ENCODE measurements at regions not wholly inside any gene's neighbourhood (a gene's known extent, or its start where the extent isn't known, plus 50 kb on each side); places are given as distances from the start of the nearest gene placed in this dataset.

DNA sequence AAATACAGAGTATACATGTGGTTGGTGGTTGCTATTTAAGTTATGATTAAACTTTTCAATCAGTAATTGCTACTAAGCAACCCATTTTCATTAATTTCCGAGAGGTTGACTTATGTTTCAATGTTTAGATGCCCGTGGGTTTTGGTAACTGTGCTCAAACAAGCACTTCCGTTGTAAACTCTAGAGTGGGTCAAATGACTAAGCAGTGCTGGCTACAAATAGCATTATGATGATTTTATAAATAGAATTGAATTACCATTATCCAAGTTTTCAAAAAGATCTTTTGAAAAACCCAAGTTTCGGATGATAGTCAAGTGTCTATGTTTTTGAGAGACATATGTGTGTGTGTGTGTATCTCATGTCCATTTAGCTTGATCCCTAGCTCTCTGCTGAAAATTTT is 2369.4 kb upstream of the ACO1 start:
- H3K36me3 ChIP-seq, result no peaks in the 10 kb centered on the region
- TF ChIP-seq, protein P1, sequence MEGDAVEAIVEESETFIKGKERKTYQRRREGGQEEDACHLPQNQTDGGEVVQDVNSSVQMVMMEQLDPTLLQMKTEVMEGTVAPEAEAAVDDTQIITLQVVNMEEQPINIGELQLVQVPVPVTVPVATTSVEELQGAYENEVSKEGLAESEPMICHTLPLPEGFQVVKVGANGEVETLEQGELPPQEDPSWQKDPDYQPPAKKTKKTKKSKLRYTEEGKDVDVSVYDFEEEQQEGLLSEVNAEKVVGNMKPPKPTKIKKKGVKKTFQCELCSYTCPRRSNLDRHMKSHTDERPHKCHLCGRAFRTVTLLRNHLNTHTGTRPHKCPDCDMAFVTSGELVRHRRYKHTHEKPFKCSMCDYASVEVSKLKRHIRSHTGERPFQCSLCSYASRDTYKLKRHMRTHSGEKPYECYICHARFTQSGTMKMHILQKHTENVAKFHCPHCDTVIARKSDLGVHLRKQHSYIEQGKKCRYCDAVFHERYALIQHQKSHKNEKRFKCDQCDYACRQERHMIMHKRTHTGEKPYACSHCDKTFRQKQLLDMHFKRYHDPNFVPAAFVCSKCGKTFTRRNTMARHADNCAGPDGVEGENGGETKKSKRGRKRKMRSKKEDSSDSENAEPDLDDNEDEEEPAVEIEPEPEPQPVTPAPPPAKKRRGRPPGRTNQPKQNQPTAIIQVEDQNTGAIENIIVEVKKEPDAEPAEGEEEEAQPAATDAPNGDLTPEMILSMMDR (IDR thresholded peaks at IDR 0.05; ENCODE audit: low read depth, low read length), result no peak
- H3K4me3 ChIP-seq (ENCODE audit: low read depth, low read length), result no peak overlapping the region
- DNase-seq, result no peak
- no peaks in the 10 kb centered on the region for H3K27me3 ChIP-seq
- H3K4me1 ChIP-seq, result no peaks in the 10 kb centered on the region
- no peaks in the 10 kb centered on the region for H3K9me3 ChIP-seq

DNA sequence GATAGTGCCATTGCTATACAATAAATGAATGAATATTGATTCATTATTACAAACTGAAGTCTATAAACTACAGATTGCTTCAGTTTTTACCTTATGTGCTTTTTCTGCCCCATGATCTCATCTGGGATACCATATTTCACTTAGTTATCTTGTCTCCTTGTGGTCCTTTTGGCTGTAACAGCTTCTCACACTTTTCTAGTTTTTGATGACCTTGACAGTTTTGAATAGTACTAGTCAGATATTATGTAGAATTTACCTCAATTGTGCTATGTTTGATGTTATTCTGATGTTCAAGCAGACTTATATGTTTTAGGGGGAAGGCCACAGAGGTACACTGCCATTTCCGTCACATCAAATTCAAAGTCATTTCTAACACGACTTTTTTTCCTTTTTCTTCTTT is 2364.3 kb upstream of the ACO1 start:
- TF ChIP-seq, protein P1 (IDR thresholded peaks at IDR 0.05; ENCODE audit: low read depth, low read length), result no peak
- no peaks in the 10 kb centered on the region for H3K4me1 ChIP-seq
- H3K27me3 ChIP-seq, result no peaks in the 10 kb centered on the region
- H3K4me3 ChIP-seq (ENCODE audit: low read depth, low read length), result no peak overlapping the region
- no peaks in the 10 kb centered on the region for H3K36me3 ChIP-seq
- H3K9me3 ChIP-seq, result no peaks in the 10 kb centered on the region
- no peak for DNase-seq

DNA sequence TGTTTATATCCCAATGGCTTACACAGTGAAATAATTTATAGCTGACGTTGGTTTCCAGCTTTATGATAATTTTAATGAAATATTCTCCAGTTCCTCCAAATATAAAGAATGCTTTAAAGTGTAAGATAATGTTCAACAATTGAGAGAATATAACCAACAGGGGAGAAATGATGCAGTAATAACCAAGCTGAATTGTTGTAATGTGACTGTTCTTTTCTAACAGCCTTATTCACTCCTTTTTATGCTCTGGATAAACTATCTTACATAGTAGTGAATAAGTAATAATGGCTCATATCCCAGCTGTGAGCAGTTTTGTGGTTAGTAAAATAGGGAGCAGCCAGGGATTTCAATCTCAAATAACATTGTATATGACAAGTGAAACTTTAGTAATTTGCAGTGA is 2348.7 kb upstream of the ACO1 start:
- Histone ChIP-seq H3K36me3 (no peaks in the 10 kb centered on the region), H3K9me3 (no peaks in the 10 kb centered on the region), H3K4me1 (peaks cover 3% of the 10 kb centered on the region; the same call in 1 of the 2 replicates), H3K4me3 (ENCODE audit: low read depth, low read length) (no peak overlapping the region), H3K27me3 (no peaks in the 10 kb centered on the region)
- TF ChIP-seq, protein P1 (IDR thresholded peaks at IDR 0.05; ENCODE audit: low read depth, low read length), result no peak
- no peak for DNase-seq

DNA sequence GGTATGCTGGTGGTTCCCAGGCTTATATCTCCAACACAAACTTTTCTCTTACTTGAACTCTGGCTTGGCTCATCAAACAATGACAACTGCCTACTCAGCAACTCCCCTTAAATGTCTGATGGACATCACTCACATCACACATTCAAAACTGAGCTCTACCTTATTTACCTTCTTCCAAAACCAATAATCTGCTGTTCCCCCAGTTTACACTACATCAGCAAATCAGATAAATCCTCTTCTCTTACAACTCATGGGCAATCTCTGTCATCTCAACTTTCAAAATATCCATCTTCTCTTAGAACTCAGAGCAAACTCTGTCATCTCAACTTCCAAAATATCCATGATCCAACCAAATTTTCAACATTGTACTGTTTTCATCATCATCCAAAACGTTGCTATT is 2347.9 kb upstream of the ACO1 start:
- Histone ChIP-seq H3K4me3 (ENCODE audit: low read depth, low read length) (no peak overlapping the region), H3K9me3 (no peaks in the 10 kb centered on the region), H3K4me1 (peaks cover 3% of the 10 kb centered on the region; the same call in 1 of the 2 replicates), H3K36me3 (no peaks in the 10 kb centered on the region), H3K27me3 (no peaks in the 10 kb centered on the region)
- TF ChIP-seq, protein P1 (IDR thresholded peaks at IDR 0.05; ENCODE audit: low read depth, low read length), result no peak
- DNase-seq, result no peak

DNA sequence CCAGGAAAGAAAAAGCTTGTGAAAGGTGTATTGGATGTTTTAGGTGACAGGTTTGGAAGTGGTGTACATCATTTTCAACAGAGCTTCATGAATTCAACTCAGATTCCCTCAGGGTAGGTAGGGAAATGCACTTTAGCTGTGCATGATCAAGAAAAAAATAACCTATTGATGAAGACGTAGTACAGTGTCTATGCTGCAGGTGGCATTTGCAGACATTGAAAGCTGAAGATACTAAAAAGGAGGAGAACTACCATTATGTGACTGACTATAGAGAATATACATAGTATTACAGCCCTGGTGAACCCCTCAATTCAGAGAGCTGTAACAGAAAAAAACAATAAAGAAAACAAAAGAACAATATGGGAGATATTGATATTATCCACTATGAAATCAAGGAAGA is 2344.7 kb upstream of the ACO1 start:
- H3K4me3 ChIP-seq (ENCODE audit: low read depth, low read length), result no peak overlapping the region

GRCh38 chr9:30048396-30048795 is 2336.0 kb upstream of the ACO1 start:
- TF ChIP-seq, protein P1 (IDR thresholded peaks at IDR 0.05; ENCODE audit: low read depth, low read length), result no peak
- Histone ChIP-seq H3K36me3 (no peaks in the 10 kb centered on the region), H3K4me3 (ENCODE audit: low read depth, low read length) (no peak overlapping the region), H3K9me3 (no peaks in the 10 kb centered on the region), H3K27me3 (no peaks in the 10 kb centered on the region), H3K4me1 (no peaks in the 10 kb centered on the region)
- no peak for DNase-seq

More for the DNA sequence above, 2344.7 kb upstream of the ACO1 start:
- Histone ChIP-seq H3K27me3 (no peaks in the 10 kb centered on the region), H3K36me3 (no peaks in the 10 kb centered on the region), H3K9me3 (no peaks in the 10 kb centered on the region), H3K4me1 (peaks cover 3% of the 10 kb centered on the region; the same call in 1 of the 2 replicates)
- TF ChIP-seq, protein P1 (IDR thresholded peaks at IDR 0.05; ENCODE audit: low read depth, low read length), result peak; percentile 49
- DNase-seq, result no peak
